ENCODE measurements at regions not wholly inside any gene's neighbourhood (a gene's known extent, or its start where the extent isn't known, plus 50 kb on each side); places are given as distances from the start of the nearest gene placed in this dataset.

- TF ChIP-seq CBFB (IDR thresholded peaks at IDR 0.05; ENCODE audit: low read depth) (no peak), USF1 (IDR thresholded peaks at IDR 0.05; ENCODE audit: borderline replicate concordance, extremely low read length, insufficient read depth, low read depth, low read length) (no peak), ZBED1 (IDR thresholded peaks at IDR 0.05; ENCODE audit: borderline replicate concordance) (no peak)
Observed at GRCh38 chr15:70439880-70440279, 323.5 kb downstream of the UACA start (continued).

GRCh38 chr15:70439304-70439877 lies 324.0 kb downstream of the UACA start:
- BruUV-seq (replicated peaks): no TSS peak
- Histone ChIP-seq H3K27me3 (replicated peaks in 1 of 2; ENCODE audit: control insufficient read depth in 2 of 2, insufficient read depth in 2 of 2, low read length in 1 of 2) (peaks cover 4 to 13% of the 10 kb centered on the region in 2 experiments), H3K4me3 (no peak overlapping the region), H3K36me3 (ENCODE audit: control insufficient read depth in 2 of 2, insufficient read depth in 2 of 2, low read length in 1 of 2) (no peaks in the 10 kb centered on the region), H3K79me2 (ENCODE audit: control insufficient read depth, insufficient read depth, low read length) (no peaks in the 10 kb centered on the region), H3K4me2 (ENCODE audit: control insufficient read depth, insufficient read depth) (no peak overlapping the region), H3K9me3 (replicated peaks; ENCODE audit: control insufficient read depth, insufficient read depth, low read length) (no peaks in the 10 kb centered on the region), H2AFZ (ENCODE audit: control insufficient read depth, low read depth, low read length) (no peak overlapping the region), H3K27ac (ENCODE audit: control insufficient read depth, insufficient read depth) (no peak overlapping the region), H3K9ac (ENCODE audit: control insufficient read depth, insufficient read depth, low read length) (no peak overlapping the region), H4K20me1 (ENCODE audit: control insufficient read depth, insufficient read depth) (no peaks in the 10 kb centered on the region), H3K4me1 (ENCODE audit: control insufficient read depth, insufficient read depth, low read length) (peaks cover 29% of the 10 kb centered on the region)
- ChIA-PET RAD21 (ENCODE audit: unreplicated experiment) (no interaction called here), SMC1A (ENCODE audit: uncharacterized antibody, unreplicated experiment) (no interaction called here), POLR2A (no interaction called here), CTCF (no interaction called here)
- intact Hi-C loops (cut with micrococcal nuclease; ENCODE audit: unreplicated experiment): no loop called here
- in situ Hi-C loops (cut with MboI): no loop called here
- WGBS (ENCODE audit: insufficient coverage, insufficient replicate concordance, low lambda C conversion rate, missing lambda C conversion rate): 58% methylated on average over 10 of the region's 10 CpGs
- TF ChIP-seq CHD4 (IDR thresholded peaks at IDR 0.05) (no peak), USF1 (IDR thresholded peaks at IDR 0.05; ENCODE audit: borderline replicate concordance, extremely low read length, insufficient read depth, low read depth, low read length) (no peak), SMAD5 (IDR thresholded peaks at IDR 0.05; ENCODE audit: low read depth) (no peak), HDGF (IDR thresholded peaks at IDR 0.05) (no peak), NR2F1 (conservative IDR thresholded peaks at IDR 0.05) (no peak), CREB1 (IDR thresholded peaks at IDR 0.05; ENCODE audit: low read depth) (no peak), SREBF1 (IDR thresholded peaks at IDR 0.05; ENCODE audit: low read length) (no peak), MTA2 (IDR thresholded peaks at IDR 0.05; ENCODE audit: low read depth) (no peak), E4F1 (IDR thresholded peaks at IDR 0.05; ENCODE audit: borderline replicate concordance, partially characterized antibody) (no peak), ZBTB4 (CRISPR knock-in tag; IDR thresholded peaks at IDR 0.05) (no peak), CREM (IDR thresholded peaks at IDR 0.05; ENCODE audit: low read depth) (no peak), RCOR1 (conservative IDR thresholded peaks at IDR 0.05; ENCODE audit: low read depth, low read length) (no peak), ZNF274 (IDR thresholded peaks at IDR 0.05; ENCODE audit: insufficient read depth, insufficient read length) (no peak)
- ATAC-seq (no peak), FAIRE-seq (no peak), DNase-seq (ENCODE audit: low read depth, low spot score) (no peak)
